HL-60 (cell line): ENCODE measurements at regions not wholly inside any gene's neighbourhood (a gene's known extent, or its start where the extent isn't known, plus 50 kb on each side); places are given as distances from the start of the nearest gene placed in this dataset.

Experiments used
- CTCF ChIP-seq: IDR thresholded peaks from one replicate; pipeline ENCODE4 v1.5.1; 2011; ENCODE audit warnings: low read length, control low read depth, inconsistent platforms; ENCODE audit not compliant: insufficient read depth
- TF ChIP-seq, protein P1 (sequence below): IDR thresholded peaks from 2 replicates; pipeline ENCODE4 v1.6.1; 2012; ENCODE audit warnings: low read depth; ENCODE audit not compliant: insufficient replicate concordance

- TF ChIP-seq, protein P1, sequence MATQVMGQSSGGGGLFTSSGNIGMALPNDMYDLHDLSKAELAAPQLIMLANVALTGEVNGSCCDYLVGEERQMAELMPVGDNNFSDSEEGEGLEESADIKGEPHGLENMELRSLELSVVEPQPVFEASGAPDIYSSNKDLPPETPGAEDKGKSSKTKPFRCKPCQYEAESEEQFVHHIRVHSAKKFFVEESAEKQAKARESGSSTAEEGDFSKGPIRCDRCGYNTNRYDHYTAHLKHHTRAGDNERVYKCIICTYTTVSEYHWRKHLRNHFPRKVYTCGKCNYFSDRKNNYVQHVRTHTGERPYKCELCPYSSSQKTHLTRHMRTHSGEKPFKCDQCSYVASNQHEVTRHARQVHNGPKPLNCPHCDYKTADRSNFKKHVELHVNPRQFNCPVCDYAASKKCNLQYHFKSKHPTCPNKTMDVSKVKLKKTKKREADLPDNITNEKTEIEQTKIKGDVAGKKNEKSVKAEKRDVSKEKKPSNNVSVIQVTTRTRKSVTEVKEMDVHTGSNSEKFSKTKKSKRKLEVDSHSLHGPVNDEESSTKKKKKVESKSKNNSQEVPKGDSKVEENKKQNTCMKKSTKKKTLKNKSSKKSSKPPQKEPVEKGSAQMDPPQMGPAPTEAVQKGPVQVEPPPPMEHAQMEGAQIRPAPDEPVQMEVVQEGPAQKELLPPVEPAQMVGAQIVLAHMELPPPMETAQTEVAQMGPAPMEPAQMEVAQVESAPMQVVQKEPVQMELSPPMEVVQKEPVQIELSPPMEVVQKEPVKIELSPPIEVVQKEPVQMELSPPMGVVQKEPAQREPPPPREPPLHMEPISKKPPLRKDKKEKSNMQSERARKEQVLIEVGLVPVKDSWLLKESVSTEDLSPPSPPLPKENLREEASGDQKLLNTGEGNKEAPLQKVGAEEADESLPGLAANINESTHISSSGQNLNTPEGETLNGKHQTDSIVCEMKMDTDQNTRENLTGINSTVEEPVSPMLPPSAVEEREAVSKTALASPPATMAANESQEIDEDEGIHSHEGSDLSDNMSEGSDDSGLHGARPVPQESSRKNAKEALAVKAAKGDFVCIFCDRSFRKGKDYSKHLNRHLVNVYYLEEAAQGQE, result no peak
- TF ChIP-seq CTCF, result no peak
Observed at GRCh38 chr10:129402459-129402858, 64.6 kb upstream of the MGMT start.
